Germinal center (tissue), 1 donor: ENCODE measurements at regions not wholly inside any gene's neighbourhood (a gene's known extent, or its start where the extent isn't known, plus 50 kb on each side); places are given as distances from the start of the nearest gene placed in this dataset.

Experiments used
- DNase-seq: peaks from one replicate; pipeline ENCODE4 v3.0.0; 2012; ENCODE audit warnings: mixed read lengths, low spot score

GRCh38 chr4:43782391-43782790 lies 666.2 kb downstream of the KCTD8 start:
- no peak for DNase-seq

- no peak for DNase-seq
These were observed 632.5 kb downstream of the KCTD8 start for GRCh38 chr4:43816116-43816515.

- DNase-seq: no peak
These were observed 626.0 kb downstream of the KCTD8 start for GRCh38 chr4:43822621-43823020.

GRCh38 chr4:43835869-43836268 lies 612.7 kb downstream of the KCTD8 start:
- DNase-seq: no peak

GRCh38 chr4:43837171-43837570 lies 611.4 kb downstream of the KCTD8 start:
- no peak for DNase-seq

- DNase-seq: no peak
These were observed 611.0 kb downstream of the KCTD8 start for GRCh38 chr4:43837604-43838003.

- no peak for DNase-seq
These were observed 606.0 kb downstream of the KCTD8 start for GRCh38 chr4:43842594-43842993.

GRCh38 chr4:43843501-43843900 lies 605.1 kb downstream of the KCTD8 start:
- no peak for DNase-seq

GRCh38 chr4:43846111-43846587 lies 602.5 kb downstream of the KCTD8 start:
- DNase-seq: no peak

- no peak for DNase-seq
These were observed 594.9 kb downstream of the KCTD8 start for GRCh38 chr4:43853565-43854264.

GRCh38 chr4:43855283-43855682 lies 593.3 kb downstream of the KCTD8 start:
- no peak for DNase-seq

- no peak for DNase-seq
These were observed 583.9 kb downstream of the KCTD8 start for GRCh38 chr4:43864616-43865146.

GRCh38 chr4:43867908-43868307 lies 580.7 kb downstream of the KCTD8 start:
- DNase-seq: no peak

GRCh38 chr4:43875655-43876054 lies 573.0 kb downstream of the KCTD8 start:
- no peak for DNase-seq

GRCh38 chr4:43882470-43882869 lies 566.1 kb downstream of the KCTD8 start:
- DNase-seq: no peak

- DNase-seq: no peak
These were observed 562.4 kb downstream of the KCTD8 start for GRCh38 chr4:43886196-43886595.

GRCh38 chr4:43898836-43899235 lies 549.8 kb downstream of the KCTD8 start:
- no peak for DNase-seq

GRCh38 chr4:43903456-43903855 lies 545.2 kb downstream of the KCTD8 start:
- DNase-seq: no peak

- DNase-seq: no peak
These were observed 530.2 kb downstream of the KCTD8 start for GRCh38 chr4:43918377-43918776.

GRCh38 chr4:43932448-43932847 lies 516.2 kb downstream of the KCTD8 start:
- DNase-seq: no peak

- DNase-seq: no peak
These were observed 504.6 kb downstream of the KCTD8 start for GRCh38 chr4:43943998-43944397.

GRCh38 chr4:43959976-43960375 lies 488.6 kb downstream of the KCTD8 start:
- DNase-seq: no peak

GRCh38 chr4:43968011-43968410 lies 480.6 kb downstream of the KCTD8 start:
- DNase-seq: no peak

GRCh38 chr4:43983610-43984009 lies 465.0 kb downstream of the KCTD8 start:
- DNase-seq: no peak
